ENCODE measurements at regions not wholly inside any gene's neighbourhood (a gene's known extent, or its start where the extent isn't known, plus 50 kb on each side); places are given as distances from the start of the nearest gene placed in this dataset.
"Not testable (repeated sequence)": the region's sequence is repeated elsewhere in the genome, so short reads cannot be mapped to it uniquely, and the experiment has no call there.

DNA sequence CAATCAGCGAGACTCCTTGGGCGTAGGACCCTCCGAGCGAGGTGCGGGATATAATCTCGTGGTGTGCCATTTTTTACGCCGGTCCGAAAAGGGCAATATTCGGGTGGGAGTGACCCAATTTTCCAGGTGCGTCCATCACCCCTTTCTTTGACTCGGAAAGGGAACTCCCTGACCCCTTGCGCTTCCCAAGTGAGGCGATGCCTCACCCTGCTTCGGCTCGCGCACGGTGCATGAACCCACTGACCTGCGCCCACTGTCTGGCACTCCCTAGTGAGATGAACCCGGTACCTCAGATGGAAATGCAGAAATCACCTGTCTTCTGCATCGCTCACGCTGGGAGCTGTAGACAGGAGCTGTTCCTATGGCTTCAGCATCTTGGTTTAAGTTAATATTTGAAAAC lies 391.7 kb upstream of the LRFN5 start:
- intact Hi-C loops (cut with DNase I); ATAC-seq; H3K4me3 ChIP-seq (ENCODE audit: low read length); H3K27ac ChIP-seq (ENCODE audit: low read length); H3K9me3 ChIP-seq (ENCODE audit: control insufficient read depth, low read length); H3K27me3 ChIP-seq (ENCODE audit: control insufficient read depth, insufficient read depth); H3K4me1 ChIP-seq (ENCODE audit: control insufficient read depth, insufficient read depth, low read length): not testable (repeated sequence)
- peak in 1 of 3 donors; percentile 18 for DNase-seq
- whole genome bisulfite sequencing = 93% methylated on average over 22 of the region's 22 CpGs

DNA sequence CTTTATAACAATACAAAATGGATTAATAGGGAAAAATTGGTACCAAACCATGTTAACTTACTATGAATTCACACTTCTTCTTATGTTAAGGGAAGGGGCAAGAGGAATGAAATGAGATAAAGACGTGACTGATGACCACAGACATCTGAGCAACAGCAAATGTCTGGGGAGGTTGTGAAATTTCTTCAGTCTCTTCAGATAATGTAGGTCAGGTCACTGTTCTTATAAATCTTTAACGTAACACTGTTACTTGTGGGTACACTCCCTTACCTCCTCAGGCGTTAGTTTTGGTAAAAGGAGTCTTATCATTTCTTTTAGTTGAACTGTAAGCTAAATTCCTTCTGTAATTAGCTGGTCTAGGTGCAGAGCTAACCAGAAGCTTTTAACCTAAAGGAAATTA lies 405.0 kb upstream of the LRFN5 start:
- intact Hi-C loops (cut with DNase I) = loop anchor here in 1 of 4 donors (2.0 kb wide), 1 partner anchor 65 kb away; no protein-coding TSS in a partner anchor
- 13% methylated on average over 3 of the region's 3 CpGs for WGBS
- ATAC-seq = no peak
- no peak for DNase-seq
- no peaks in the 10 kb centered on the region for H3K9me3 ChIP-seq (ENCODE audit: control insufficient read depth, low read length)
- H3K4me1 ChIP-seq (ENCODE audit: control insufficient read depth, insufficient read depth, low read length) = no peaks in the 10 kb centered on the region
- H3K27me3 ChIP-seq (ENCODE audit: control insufficient read depth, insufficient read depth) = no peaks in the 10 kb centered on the region
- H3K27ac ChIP-seq (ENCODE audit: low read length) = no peak overlapping the region
- no peak overlapping the region for H3K4me3 ChIP-seq (ENCODE audit: low read length)

DNA sequence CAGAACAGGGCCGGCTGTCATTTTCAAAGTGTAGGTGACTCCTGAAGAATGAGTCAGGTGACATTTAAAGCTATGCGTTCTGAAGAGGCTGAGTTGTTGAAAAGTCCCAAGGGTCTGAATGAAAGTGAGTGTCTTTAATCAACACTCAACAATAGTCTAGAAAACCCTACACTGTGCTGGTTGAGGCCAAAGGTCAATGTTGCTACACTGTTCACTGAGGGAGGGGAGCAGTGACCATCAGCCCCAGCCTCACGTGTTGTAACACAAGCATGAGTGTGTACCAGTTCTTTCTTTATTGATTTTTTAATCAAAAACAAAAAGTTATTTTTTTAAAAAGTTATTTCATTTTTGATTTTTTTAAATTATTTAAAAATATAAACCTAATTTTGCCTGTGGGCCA lies 418.8 kb upstream of the LRFN5 start:
- intact Hi-C loops (cut with DNase I) = no loop called here
- ATAC-seq = no peak
- H3K27ac ChIP-seq (ENCODE audit: low read length) = no peak overlapping the region
- H3K4me3 ChIP-seq (ENCODE audit: low read length) = no peak overlapping the region
- no peaks in the 10 kb centered on the region for H3K27me3 ChIP-seq (ENCODE audit: control insufficient read depth, insufficient read depth)
- H3K4me1 ChIP-seq (ENCODE audit: control insufficient read depth, insufficient read depth, low read length) = no peaks in the 10 kb centered on the region
- H3K9me3 ChIP-seq (ENCODE audit: control insufficient read depth, low read length) = no peaks in the 10 kb centered on the region
- WGBS = 34% methylated on average over 3 of the region's 3 CpGs
- DNase-seq = no peak

DNA sequence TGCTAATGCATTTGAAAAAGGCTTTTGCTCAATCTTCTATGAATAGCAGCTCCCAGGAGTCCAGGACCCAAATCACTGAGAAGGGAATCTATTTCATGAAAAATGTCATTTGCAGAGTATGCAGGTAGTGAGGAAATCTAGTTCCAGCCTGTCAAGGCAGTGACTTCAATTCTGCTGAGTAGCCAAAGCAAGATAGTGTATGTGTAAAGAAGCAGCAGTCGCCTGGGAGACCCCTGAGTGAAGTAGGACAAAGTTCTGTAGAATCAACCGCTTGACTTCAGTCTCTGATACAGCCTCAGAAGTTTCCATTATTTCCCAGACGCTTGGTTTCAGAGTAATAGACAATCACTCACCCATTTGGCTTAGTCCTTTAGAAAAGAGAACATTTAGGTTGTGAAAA lies 435.6 kb upstream of the LRFN5 start:
- DNase-seq = no peak
- intact Hi-C loops (cut with DNase I) = no loop called here
- H3K27ac ChIP-seq (ENCODE audit: low read length) = no peak overlapping the region
- WGBS = 56% methylated on average over 3 of the region's 3 CpGs
- ATAC-seq = no peak
- no peak overlapping the region for H3K4me3 ChIP-seq (ENCODE audit: low read length)
- no peaks in the 10 kb centered on the region for H3K4me1 ChIP-seq (ENCODE audit: control insufficient read depth, insufficient read depth, low read length)
- no peaks in the 10 kb centered on the region for H3K9me3 ChIP-seq (ENCODE audit: control insufficient read depth, low read length)
- no peaks in the 10 kb centered on the region for H3K27me3 ChIP-seq (ENCODE audit: control insufficient read depth, insufficient read depth)

DNA sequence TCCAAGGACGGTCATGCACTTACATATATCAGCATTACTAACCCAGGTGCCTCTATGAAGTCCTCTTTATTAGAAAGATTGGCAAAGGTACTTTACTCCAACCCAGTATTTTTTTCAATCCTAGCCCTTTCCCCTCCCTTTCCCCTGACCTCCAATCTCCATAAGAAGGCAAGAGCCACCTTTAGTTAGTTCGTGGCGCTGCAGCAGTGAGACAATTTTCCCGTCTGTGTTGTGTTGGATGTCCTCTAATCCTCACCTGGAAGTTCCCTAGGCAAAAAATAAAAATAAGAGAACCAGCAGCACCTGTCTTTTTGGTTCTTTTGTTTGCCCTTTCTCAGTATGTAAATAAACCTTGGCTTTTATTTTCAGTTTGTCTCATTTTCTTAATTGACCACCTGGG lies 439.6 kb upstream of the LRFN5 start:
- Histone ChIP-seq H3K4me1 (ENCODE audit: control insufficient read depth, insufficient read depth, low read length) (no peaks in the 10 kb centered on the region), H3K9me3 (ENCODE audit: control insufficient read depth, low read length) (no peaks in the 10 kb centered on the region), H3K27me3 (ENCODE audit: control insufficient read depth, insufficient read depth) (no peaks in the 10 kb centered on the region), H3K27ac (ENCODE audit: low read length) (no peak overlapping the region), H3K4me3 (ENCODE audit: low read length) (no peak overlapping the region)
- 83% methylated on average over 4 of the region's 4 CpGs for WGBS
- DNase-seq (no peak), ATAC-seq (no peak)
- intact Hi-C loops (cut with DNase I) = no loop called here

DNA sequence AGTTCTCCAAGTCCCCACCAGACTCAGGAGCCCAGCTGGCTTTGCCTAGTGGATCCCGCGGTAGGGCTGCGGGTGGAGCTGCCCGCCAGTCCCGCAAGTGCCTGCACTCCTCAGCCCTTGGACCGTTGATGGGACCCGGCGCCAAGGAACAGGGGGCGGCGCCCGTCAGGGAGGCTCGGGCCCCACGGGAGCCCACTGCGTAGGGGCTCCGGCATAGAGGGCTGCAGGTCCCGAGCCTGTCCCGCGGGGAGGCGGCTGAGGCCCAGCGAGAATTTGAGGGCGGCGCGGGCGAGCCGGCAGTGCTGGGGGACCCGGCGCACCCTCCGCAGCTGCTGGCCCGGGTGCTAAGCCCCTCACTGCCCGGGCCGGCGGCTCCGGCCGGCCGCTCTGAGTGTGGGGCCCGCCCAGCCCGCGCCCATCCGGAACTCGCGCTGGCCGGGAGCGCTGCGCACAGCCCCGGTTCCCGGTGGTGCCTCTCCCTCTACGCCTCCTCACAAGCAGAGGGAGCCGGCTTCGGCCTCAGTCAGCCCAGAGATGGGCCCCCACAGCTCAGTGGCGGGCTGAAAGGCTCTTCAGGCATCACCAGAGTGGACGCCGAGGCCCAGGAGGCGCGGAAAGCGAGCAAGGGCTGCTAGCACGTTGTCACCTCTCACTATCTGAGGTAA lies 452.4 kb upstream of the LRFN5 start:
- 91% methylated on average over 56 of the region's 56 CpGs for WGBS
- H3K9me3 ChIP-seq (ENCODE audit: control insufficient read depth, low read length) = no peaks in the 10 kb centered on the region
- no peaks in the 10 kb centered on the region for H3K4me1 ChIP-seq (ENCODE audit: control insufficient read depth, insufficient read depth, low read length)
- DNase-seq (peak in 2 of 3 donors; percentile 30 to 36), ATAC-seq (no peak)
- no peak overlapping the region for H3K27ac ChIP-seq (ENCODE audit: low read length)
- intact Hi-C loops (cut with DNase I) = no loop called here
- H3K27me3 ChIP-seq (ENCODE audit: control insufficient read depth, insufficient read depth) = no peaks in the 10 kb centered on the region
- no peak overlapping the region for H3K4me3 ChIP-seq (ENCODE audit: low read length)

DNA sequence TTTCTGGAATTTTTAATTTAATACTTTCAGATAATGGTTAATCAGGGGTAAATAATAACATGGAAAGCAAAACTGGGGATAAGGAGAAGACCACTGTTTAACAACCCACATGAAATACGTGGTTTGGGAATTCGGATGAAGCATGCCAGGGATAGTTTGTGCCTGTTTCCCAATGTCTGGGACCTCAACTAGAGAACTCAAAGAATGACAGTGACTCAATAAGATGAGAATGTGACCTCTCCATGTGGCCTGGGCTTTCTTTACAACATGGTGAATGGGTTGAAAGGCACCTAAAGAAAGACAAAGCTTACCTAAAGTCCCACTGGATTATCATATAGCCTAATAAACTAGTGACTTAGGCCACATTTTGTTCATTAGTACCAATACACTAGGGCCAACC lies 460.3 kb upstream of the LRFN5 start:
- H3K27ac ChIP-seq (ENCODE audit: low read length) = no peak overlapping the region
- H3K27me3 ChIP-seq (ENCODE audit: control insufficient read depth, insufficient read depth) = no peaks in the 10 kb centered on the region
- WGBS = 73% methylated on average over 2 of the region's 2 CpGs
- H3K4me1 ChIP-seq (ENCODE audit: control insufficient read depth, insufficient read depth, low read length) = no peaks in the 10 kb centered on the region
- ATAC-seq = no peak
- no peaks in the 10 kb centered on the region for H3K9me3 ChIP-seq (ENCODE audit: control insufficient read depth, low read length)
- intact Hi-C loops (cut with DNase I) = no loop called here
- no peak overlapping the region for H3K4me3 ChIP-seq (ENCODE audit: low read length)
- DNase-seq = no peak

DNA sequence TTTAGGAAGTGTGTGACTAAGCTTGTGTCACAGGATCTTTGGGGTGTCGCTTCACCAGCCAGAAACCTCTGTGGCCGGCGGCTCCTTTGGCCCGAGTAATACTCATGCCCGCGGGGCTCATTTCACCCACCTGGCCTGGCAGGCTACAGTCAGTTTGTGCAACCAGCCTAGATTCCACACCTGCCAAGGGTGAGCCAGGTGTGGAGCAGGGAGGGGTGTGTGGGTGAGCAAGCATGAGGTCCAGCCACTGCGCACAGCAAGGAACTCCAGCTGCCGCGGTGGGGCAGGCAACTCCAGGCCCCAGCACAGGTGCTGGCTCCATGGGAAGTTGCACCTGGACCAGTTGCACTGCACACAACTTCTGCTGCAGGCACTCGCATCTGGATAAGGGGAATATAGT lies 462.3 kb upstream of the LRFN5 start:
- 92% methylated on average over 10 of the region's 10 CpGs for WGBS
- Histone ChIP-seq H3K27ac (ENCODE audit: low read length) (no peak overlapping the region), H3K4me3 (ENCODE audit: low read length) (no peak overlapping the region), H3K9me3 (ENCODE audit: control insufficient read depth, low read length) (no peaks in the 10 kb centered on the region), H3K27me3 (ENCODE audit: control insufficient read depth, insufficient read depth) (no peaks in the 10 kb centered on the region), H3K4me1 (ENCODE audit: control insufficient read depth, insufficient read depth, low read length) (no peaks in the 10 kb centered on the region)
- intact Hi-C loops (cut with DNase I) = no loop called here
- ATAC-seq = no peak
- peak in 1 of 3 donors; percentile 31 for DNase-seq

DNA sequence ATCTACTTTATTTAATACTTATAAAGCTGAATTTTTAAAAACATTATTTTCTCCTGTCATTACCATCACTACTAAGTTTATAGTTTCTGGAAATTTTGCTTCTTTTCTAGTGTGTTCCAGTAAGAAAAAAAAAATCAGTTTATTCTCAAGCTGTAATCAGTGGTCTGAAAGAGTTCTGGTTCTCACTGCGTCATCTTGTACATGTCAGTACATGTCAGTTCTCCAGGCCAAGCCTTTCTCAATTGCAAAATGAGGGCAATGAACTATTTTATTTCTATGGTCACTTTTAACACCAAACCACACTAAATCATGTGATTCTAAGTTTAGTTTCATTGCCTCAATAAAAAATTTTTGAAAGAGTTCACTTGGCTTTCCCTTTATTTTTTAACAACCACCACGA lies 468.9 kb upstream of the LRFN5 start:
- no peak overlapping the region for H3K4me3 ChIP-seq (ENCODE audit: low read length)

DNA sequence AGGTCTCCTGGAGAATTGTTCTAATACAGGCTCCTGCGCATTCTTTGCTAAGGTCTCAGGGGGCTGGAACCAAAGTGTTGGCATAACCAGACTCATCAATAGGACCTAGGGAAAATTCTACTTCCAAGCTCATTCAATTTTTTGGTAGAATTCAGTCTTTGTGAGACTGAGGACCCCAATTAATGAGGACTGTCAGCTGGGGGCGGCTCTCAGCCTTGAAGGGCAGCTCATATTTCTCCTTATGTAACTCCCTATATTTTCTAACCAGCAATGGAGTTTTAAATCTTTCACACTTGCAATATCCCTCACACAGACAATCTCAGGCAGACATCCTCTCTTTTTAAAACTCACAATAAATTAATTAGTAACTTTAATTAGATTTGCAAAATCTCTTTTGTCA lies 476.4 kb upstream of the LRFN5 start:
- Histone ChIP-seq H3K27me3 (ENCODE audit: control insufficient read depth, insufficient read depth) (no peaks in the 10 kb centered on the region), H3K27ac (ENCODE audit: low read length) (no peak overlapping the region), H3K9me3 (ENCODE audit: control insufficient read depth, low read length) (no peaks in the 10 kb centered on the region), H3K4me1 (ENCODE audit: control insufficient read depth, insufficient read depth, low read length) (no peaks in the 10 kb centered on the region), H3K4me3 (ENCODE audit: low read length) (no peak overlapping the region)
- ATAC-seq (no peak), DNase-seq (no peak)
- intact Hi-C loops (cut with DNase I) = no loop called here
- whole genome bisulfite sequencing = 77% methylated on average over 2 of the region's 2 CpGs

More for the DNA sequence above, 468.9 kb upstream of the LRFN5 start:
- ATAC-seq = no peak
- no peak for DNase-seq
- Histone ChIP-seq H3K27ac (ENCODE audit: low read length) (no peak overlapping the region), H3K4me1 (ENCODE audit: control insufficient read depth, insufficient read depth, low read length) (no peaks in the 10 kb centered on the region), H3K27me3 (ENCODE audit: control insufficient read depth, insufficient read depth) (no peaks in the 10 kb centered on the region), H3K9me3 (ENCODE audit: control insufficient read depth, low read length) (no peaks in the 10 kb centered on the region)
- intact Hi-C loops (cut with DNase I) = loop anchor here in 1 of 4 donors (2.0 kb wide), 1 partner anchor 63 kb away; no protein-coding TSS in a partner anchor
- WGBS = 80% methylated on average over 2 of the region's 2 CpGs

DNA sequence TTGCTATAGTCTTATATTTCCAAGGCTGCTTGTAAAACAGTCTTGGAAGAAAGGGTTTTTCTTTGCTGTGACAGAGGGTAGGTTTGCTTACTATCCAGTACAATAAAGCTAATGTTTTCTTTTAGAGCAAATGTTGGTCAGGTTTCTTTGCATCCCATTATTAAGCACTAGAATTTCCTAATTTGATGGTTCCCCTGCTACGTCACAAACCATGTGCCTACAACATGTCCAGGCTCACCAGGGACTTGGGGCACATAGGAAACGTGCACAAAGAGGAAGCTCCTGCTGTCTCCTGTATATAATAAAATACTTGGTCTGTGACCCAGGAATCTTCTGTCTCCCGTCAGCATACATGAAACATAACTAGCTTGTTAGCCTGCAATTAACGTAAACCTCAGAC lies 486.3 kb upstream of the LRFN5 start:
- Histone ChIP-seq H3K4me3 (ENCODE audit: low read length) (no peak overlapping the region), H3K27me3 (ENCODE audit: control insufficient read depth, insufficient read depth) (no peaks in the 10 kb centered on the region), H3K4me1 (ENCODE audit: control insufficient read depth, insufficient read depth, low read length) (no peaks in the 10 kb centered on the region), H3K9me3 (ENCODE audit: control insufficient read depth, low read length) (no peaks in the 10 kb centered on the region), H3K27ac (ENCODE audit: low read length) (no peak overlapping the region)
- intact Hi-C loops (cut with DNase I) = no loop called here
- DNase-seq (no peak), ATAC-seq (no peak)
- 68% methylated on average over 4 of the region's 4 CpGs for WGBS

DNA sequence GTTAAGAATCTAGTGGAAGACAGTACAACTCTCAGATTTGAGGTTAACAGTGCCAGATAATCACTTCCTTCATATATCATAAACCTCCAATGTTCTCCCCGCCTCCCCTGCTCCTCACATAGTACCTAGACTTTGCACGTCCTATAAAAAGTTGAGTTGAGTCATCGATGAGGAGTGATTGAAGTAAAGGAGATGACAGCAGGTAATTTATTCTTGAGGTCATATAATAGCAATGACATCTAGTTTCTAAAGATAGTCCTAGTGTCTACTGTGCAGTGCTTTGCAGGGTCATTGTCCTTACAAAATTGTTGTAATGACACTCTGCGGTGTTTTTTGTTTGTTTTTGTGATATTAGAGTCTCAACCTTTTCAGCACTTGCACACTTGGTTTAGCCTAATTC lies 510.5 kb upstream of the LRFN5 start:
- 76% methylated on average over 4 of the region's 4 CpGs for WGBS
- Histone ChIP-seq H3K9me3 (ENCODE audit: control insufficient read depth, low read length) (no peaks in the 10 kb centered on the region), H3K27me3 (ENCODE audit: control insufficient read depth, insufficient read depth) (no peaks in the 10 kb centered on the region), H3K4me3 (ENCODE audit: low read length) (no peak overlapping the region), H3K4me1 (ENCODE audit: control insufficient read depth, insufficient read depth, low read length) (no peaks in the 10 kb centered on the region), H3K27ac (ENCODE audit: low read length) (no peak overlapping the region)
- intact Hi-C loops (cut with DNase I) = no loop called here
- DNase-seq (no peak), ATAC-seq (no peak)

Measured in right cardiac atrium (tissue), 5 donors.